HG03469 (cell line): ENCODE measurements at regions not wholly inside any gene's neighbourhood (a gene's known extent, or its start where the extent isn't known, plus 50 kb on each side); places are given as distances from the start of the nearest gene placed in this dataset.

Experiments used
- ATAC-seq: cut with Tn5 transposase; IDR thresholded peaks from one replicate; pipeline ENCODE4 v1.9.1; 2021; ENCODE audit warnings: mild to moderate bottlenecking, moderate library complexity, moderate number of reproducible peaks; ENCODE audit not compliant: unreplicated experiment

DNA sequence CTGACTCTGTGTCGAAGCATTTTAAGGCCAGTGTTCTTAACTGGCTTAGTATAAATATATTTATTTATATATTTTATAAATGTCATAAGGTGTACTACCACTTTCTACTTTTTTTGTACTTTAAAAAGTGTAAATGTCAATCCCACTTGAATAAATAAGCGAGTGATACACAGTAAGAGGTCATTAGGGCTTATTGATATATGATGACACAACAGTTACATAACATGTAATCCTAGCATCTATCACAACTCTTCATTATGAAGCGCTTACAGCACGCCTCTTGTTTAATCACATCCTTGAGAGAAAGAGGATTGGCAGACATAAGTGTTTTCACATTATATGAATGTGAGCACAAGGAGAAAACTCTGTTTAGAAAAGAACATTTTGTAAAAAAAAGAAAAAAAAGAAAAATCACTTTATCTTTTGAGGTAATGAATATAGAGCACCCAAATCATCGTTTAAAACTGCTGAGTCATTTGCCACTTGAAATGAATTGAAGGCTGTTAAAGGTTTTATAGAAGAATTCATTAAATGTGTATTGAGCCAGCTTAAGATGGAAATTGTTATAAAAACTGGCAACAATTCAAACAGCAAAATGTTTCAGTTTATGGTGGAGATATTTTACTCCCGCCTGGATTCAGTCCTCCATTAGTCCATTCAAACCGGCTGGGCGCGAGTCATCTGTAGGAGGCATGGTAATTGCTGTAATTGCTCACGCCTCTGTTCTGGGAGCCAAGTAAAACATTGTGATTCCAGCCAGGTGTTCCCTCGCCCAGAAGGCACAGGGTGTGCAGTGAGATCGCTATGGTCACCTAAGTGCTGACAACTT, 627.3 kb upstream of the KIRREL3 start:
- ATAC-seq, result no peak

DNA sequence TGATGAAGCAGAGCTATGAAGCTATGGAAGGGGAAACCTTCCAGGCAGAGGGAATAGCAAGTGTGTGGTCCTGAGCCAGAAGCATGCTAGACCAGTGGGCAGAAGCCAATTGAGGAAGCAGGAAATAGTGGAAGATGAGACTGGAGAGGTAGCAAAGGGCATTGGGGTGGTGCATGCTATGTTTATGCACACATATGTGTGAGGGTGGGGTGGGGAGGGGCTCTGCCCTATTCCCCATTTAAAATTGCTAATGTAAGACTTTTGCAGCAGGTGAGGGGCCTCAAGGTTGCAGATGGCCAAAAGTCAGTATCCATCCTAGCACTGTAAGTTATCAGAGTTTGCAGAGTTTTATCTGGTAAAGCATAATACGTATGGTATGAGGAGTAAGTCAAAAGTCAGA, 626.6 kb upstream of the KIRREL3 start:
- no peak for ATAC-seq

- ATAC-seq, result no peak
Observed at GRCh38 chr11:127625402-127625801, 624.8 kb upstream of the KIRREL3 start.

DNA sequence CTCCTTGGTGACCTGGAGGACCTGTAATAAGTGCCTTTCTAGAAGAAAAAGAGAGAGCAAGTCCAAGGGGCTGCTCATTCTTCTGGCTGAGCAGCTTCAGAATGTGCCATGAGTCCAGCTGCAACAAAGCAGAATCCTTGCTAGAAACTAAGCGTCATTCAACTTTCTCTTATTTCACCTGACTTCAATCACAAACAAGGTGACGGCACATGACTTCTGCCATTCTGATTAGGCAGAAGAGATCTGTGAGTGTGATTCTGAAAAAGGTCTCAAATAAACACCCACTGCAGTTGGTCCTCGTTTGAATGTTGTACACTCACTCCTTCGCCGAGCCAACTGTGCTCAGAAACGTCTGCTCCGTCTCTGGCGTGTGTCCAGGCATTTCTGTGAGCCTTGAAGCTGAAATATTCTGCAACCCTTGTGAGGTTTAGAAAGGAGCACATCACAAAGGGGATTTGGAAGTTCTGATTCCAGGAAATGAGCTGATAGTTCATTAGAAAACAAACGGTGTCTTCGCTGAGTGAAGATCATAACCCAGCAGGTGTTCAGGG, 623.8 kb upstream of the KIRREL3 start:
- no peak for ATAC-seq

DNA sequence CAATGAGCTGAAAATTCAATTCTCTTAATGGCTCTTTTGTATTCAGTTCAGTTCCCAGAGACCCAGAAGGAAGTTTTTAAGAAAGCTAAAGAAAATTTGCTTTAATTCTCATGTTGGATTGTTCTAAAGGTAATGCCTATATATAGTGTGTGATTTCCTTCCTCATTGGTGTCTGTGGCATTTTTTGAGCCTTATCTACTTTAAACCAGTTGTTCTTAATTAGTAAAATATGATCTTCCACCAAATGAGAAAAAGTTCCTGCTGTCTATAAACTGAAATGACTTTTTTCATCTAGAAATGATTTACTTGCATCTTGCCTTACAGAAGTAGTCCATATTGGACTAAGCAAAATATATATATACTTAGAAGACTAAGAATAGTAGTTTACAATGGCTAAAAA, 622.1 kb upstream of the KIRREL3 start:
- ATAC-seq, result no peak

DNA sequence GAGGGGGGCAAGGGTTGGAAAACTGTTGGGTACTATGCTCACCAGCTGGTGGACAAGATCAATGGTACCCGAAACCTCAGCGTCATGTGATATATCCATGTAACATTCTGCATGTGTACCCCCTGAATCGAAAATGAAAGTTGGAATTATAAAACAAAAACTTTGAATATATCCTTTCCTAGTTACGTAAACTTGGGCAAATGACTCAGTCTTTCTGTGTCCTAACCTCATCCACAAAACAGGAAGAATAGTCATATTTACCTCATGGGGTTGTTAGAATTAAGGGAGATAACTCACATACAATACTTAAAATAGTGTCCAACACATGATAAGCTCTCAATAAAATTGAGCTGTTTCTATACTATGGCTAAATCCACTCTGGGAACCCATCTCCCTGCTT, 620.1 kb upstream of the KIRREL3 start:
- no peak for ATAC-seq

DNA sequence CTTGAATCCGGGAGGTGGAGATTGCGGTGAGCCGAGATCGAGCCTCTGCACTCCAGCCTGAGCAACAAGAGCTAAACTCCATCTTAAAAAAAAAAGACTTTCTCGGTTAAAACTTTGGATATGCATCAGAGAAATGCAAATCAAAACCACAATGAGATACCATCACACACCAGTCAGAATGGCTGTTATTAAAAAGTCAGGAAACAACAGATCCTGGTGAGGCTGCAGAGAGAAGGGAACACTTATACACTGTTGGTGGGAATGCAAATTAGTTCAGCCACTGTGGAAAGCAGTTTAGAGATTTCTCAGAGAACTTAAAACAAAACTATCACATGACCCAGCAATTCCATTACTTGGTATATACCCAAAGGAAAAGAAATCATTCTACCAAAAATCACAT, 619.4 kb upstream of the KIRREL3 start:
- no peak for ATAC-seq

- no peak for ATAC-seq
Observed at GRCh38 chr11:127618721-127619120, 618.2 kb upstream of the KIRREL3 start.

DNA sequence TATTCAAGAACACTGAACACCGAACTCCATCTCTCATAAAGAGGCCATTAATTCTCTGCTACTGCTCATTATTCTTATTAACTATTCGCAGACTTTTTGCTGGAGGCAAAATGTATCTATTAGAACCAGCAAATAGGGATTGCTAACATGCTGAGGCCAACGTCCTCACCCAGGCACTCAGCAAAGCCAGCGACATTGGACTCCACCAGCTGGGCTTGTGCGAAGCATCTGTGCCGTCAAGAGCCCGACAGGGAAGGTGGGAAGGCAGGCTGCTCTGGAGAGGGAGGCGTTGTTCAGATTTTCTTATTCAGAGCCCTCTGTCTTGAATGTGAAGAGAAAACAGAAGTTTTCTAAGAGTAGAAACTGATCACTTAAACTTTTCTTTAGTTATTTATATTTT, 615.6 kb upstream of the KIRREL3 start:
- no peak for ATAC-seq

GRCh38 chr11:127612607-127613006, 612.0 kb upstream of the KIRREL3 start:
- ATAC-seq, result no peak

GRCh38 chr11:127609025-127609773, 608.6 kb upstream of the KIRREL3 start:
- ATAC-seq, result no peak

DNA sequence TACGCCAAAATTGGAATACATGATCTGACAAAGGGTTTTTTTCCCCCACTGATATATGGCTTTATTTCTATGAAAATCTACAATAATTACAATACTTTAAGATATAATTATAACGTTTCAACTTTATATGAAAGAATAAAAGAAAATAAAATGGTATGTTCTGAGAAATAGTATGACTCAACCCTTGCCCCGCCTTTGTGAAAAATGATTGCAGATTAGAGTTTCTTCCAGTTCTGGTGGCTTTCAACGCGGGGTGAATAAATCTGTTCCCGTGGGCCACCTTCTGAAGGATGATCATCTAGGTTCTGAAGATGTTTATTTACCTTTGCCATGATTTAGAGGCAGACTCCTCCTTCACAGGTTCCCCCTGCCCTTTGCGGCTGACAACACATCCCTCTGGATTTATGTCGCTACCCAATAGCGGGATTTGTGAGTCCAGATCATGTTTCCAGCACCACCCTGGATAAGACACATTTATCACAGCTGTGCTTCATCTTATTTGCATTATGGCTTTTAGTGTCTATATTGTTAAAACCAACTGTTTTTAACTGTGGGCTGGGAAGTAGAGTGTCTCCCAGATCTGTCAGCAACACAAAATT, 607.0 kb upstream of the KIRREL3 start:
- ATAC-seq, result no peak

DNA sequence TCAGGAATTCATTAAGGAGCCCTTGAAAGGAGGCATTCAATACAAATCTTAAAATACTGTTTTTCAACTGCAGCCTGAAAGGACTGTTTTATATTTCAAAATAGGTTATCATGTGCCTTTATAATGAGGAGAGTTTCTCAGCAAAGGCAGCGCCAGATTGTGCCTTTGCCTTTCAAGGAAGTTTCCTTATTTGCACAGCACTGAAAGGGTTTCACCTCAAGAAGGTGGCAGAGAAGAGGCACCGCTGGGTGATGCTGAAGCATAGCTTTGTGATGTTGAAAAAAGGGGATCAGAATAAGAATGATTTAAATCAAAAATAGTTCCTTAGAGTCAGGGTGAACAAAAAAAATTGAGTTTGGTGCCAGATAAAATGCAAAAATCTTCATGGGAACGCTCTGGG, 601.0 kb upstream of the KIRREL3 start:
- ATAC-seq, result no peak

GRCh38 chr11:127600674-127601073, 600.1 kb upstream of the KIRREL3 start:
- no peak for ATAC-seq

DNA sequence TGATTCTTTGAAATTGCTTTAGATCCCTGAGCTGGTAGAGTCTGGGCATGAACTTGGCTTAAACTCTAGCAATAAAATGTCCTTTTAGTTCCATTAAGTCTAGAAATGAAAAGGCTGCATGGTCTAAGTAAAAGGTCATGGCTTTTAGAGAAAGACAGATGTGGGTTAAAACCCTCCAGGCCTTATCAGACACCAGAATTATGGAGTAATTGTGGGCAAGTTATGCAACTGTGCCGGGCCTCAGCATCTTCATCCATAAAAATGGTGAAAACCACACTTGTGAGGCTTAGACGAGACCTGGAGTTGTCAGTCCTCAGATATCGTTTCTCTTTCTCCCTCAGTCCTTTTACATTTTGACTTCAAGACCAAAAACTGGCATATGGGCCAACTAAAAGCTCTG, 597.9 kb upstream of the KIRREL3 start:
- ATAC-seq, result no peak

DNA sequence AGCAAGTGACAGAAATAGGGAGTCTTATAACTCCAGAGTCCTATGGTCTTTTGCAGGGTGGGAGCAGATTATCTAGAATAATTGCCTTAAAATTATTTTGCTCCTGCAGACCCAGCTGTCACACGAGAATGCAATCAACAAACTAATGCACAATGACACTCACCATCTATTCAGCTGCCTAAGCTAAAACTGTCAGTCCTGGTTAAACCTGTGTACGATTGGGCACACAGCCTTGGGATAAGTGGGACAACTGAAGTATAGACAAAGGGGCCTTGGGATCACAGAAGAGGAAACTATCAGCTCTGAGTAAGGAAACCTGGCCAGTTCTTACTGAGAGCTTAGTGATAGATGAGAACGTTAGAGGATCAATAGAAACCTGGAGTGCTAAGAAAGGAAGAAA, 595.9 kb upstream of the KIRREL3 start:
- ATAC-seq, result no peak

DNA sequence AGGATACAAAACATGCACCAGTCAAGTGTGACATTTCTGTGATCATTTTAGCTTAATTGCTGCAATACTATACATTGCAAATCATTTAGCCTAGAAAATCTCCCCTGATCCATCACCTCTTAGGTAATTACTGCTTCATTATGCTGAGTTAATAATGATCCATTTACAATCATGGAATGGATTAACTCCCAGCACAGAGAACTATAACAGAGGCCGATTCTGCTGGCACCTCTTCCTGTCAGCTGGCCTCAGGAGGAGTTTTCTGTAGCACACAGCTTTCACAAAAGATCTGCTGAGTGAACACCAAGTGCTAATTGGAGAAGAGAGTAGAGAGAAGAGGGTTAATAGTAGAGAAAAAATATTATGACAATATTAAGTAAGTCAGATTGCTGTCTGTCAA, 591.8 kb upstream of the KIRREL3 start:
- no peak for ATAC-seq

- no peak for ATAC-seq
Observed at GRCh38 chr11:127590314-127590713, 589.7 kb upstream of the KIRREL3 start.

GRCh38 chr11:127588431-127588830, 587.9 kb upstream of the KIRREL3 start:
- no peak for ATAC-seq

DNA sequence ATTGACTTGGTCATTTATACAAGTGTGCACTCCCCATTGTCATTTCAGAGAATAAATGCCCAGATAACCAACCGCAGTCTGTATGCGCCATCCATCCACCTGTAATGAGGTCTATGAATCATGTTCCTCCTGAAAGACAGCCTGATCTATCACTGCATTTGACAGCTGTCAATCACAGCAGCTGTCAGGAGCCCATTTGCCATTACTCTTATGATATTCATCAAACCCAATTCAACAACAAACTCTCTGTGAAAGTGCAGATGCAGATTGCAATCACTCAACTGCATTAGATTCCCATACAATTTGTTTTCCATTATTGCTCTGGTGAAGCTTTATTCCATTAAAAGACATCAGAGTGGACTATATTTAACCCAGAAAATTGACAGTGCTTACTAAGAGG, 586.9 kb upstream of the KIRREL3 start:
- ATAC-seq, result no peak

DNA sequence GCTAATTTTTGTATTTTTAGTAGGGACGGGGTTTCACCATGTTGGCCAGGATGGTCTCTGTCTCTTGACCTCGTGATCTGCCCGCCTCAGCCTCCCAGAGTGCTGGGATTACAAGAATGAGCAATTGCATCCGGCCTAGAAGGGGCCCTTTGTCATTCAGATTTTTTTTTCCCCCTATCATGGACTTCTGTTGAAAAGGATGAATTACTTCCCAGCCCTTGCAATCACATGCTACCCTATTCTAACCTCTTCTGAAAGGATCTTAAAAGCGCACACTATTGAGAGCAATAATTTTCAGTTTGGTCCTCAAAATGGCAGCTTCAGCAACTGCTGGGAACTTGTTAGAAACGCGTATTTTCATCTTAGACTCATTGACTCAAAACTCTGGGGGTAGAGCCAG, 575.6 kb upstream of the KIRREL3 start:
- ATAC-seq, result no peak

DNA sequence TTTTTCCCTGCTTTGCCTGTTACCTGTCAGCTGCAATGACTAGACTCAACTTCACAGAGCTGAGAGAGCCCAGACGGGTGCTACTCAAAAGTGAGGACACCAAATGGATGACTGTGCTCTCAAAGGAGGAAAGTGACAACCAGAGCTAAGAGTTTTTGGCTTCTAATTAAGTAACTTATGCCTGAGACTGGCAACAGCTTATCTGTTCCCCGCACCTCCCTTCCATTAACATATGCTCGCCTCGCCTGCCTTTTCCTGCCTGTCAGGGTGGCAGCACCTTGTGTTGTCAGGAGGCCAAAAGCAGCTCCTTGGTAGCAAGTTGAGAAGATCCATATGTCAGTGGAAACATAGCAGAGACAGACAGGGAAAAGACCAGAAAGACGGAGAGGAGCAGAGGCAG, 573.9 kb upstream of the KIRREL3 start:
- ATAC-seq, result no peak
